Epidermal melanocyte (primary cell): ENCODE measurements at regions not wholly inside any gene's neighbourhood (a gene's known extent, or its start where the extent isn't known, plus 50 kb on each side); places are given as distances from the start of the nearest gene placed in this dataset.

Experiments used
- DNase-seq: peaks from one replicate; pipeline ENCODE4 v3.0.0; 2011; ENCODE audit warnings: low spot score; ENCODE audit not compliant: insufficient read length

DNA sequence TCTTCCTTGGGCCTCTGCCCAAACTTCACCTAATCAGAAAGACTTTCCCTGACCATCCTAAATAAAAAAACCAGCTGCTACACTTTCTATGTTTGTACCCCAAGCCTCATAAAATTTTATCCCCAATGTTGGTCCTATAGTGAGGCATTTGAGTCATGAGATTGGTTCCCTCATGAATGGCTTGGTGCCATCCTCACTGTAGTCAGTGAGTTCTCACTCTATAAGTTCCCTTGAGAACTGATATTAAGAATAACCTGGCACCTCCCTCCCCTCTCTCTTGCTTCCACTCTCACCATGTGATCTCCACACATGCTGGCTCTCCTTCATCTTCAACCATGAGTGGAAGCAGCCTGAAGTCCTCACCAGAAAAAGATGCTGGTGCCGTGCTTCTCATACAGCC, 316.9 kb upstream of the PRDM1 start:
- DNase-seq, result no peak

DNA sequence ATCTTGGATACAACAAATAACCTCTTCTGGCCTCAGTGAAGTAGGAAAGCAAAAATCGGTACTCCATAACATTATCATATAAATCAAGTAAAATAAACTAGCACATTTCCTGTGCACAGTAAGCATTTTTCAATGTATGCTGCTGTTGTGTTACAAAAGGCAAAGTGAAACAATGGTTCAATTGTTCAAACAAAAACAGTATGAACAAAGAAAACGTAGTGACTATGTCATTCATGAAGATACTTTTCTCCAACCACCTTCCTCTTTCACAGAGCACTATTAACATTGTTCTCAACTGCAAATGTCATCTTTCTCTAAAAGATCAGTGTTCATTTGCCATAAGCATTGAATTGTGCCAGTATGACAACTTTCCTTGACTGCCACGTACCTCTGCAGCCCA, 318.6 kb upstream of the PRDM1 start:
- DNase-seq, result no peak

GRCh38 chr6:105765239-105765638, 320.9 kb upstream of the PRDM1 start:
- no peak for DNase-seq

- no peak for DNase-seq
Observed at GRCh38 chr6:105764315-105764714, 321.8 kb upstream of the PRDM1 start.

GRCh38 chr6:105763866-105764265, 322.3 kb upstream of the PRDM1 start:
- no peak for DNase-seq

GRCh38 chr6:105760746-105761145, 325.4 kb upstream of the PRDM1 start:
- DNase-seq, result no peak

GRCh38 chr6:105759946-105760345, 326.2 kb upstream of the PRDM1 start:
- DNase-seq, result no peak

GRCh38 chr6:105759015-105759414, 327.1 kb upstream of the PRDM1 start:
- no peak for DNase-seq

DNA sequence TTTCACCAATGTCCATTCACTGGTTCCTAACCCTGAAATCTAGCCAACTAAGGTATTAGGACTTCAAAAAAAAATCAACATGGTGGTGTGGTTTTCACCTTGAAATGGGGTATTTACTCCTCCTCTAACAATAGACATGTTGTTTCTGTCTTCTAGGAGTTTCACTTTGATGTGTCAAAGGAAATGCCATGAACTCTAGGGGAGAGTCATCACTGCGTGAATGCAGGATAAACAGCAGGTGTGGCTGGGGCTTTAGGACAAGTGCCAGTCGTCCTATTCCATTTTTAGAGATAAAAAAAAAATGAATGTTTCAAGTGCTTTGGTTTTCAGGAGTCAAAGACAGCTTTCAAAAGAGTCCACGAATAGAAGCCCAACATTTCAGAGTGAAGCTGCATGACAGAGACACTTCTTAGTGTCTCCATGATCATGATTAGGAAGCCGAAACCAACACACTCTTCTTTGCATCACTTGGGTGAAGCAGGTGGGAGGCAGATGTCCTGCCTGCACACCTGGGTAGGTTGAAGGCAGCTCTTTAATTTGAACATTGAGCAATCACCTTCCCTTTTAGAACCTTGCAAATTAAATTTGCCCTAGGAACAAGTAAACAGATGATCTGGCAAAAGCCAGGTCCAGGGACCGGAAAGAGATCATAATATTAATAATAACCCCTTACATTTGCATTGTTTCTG, 328.5 kb upstream of the PRDM1 start:
- DNase-seq, result no peak

DNA sequence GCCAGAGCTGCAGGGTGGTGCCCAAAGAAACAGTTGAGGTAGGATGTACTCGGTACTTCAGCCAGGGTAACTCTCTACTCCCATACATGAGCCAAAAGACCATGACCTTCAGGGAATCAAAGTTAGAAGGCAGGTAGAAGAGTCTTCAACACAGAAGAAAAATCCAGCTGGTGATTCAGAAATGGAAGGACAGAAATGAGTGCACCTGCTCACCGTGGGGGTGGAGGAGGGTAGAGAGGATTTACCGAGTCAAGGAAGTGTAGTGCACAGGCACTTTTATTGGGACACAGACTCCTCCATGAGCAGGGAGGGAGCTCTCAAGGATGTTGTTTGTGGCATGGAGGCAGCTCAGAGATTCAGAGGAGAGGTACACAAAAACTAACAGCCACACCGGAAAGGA, 330.3 kb upstream of the PRDM1 start:
- no peak for DNase-seq

DNA sequence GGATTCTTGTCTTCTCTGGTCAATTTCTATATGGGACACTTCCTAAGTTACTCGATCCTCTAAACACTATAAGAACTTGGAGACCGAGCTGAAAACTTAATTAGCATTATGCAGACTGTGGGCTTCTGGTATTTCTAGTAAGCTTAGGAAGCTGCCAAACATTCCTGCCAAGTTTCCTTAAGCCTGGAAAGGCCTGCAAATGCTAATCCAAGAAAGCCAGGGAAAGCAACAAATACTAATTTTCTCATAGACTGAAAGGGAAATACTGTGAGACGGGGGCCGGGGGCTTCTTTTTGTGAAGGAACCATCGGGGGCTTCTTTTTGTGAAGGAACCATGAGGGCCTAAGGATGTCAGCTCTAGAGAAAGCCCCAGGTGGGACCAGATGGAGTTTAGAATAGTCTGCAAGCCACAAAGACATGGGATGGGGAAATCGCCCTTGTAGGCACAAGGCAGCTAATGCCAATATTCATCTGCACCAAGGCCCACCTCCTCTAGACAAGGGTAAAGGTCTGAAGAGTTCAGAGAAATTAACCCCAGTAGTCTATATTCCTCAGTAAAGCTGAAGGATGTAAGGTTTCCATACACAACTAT, 332.4 kb upstream of the PRDM1 start:
- DNase-seq, result no peak

GRCh38 chr6:105753207-105753606, 332.9 kb upstream of the PRDM1 start:
- DNase-seq, result no peak

DNA sequence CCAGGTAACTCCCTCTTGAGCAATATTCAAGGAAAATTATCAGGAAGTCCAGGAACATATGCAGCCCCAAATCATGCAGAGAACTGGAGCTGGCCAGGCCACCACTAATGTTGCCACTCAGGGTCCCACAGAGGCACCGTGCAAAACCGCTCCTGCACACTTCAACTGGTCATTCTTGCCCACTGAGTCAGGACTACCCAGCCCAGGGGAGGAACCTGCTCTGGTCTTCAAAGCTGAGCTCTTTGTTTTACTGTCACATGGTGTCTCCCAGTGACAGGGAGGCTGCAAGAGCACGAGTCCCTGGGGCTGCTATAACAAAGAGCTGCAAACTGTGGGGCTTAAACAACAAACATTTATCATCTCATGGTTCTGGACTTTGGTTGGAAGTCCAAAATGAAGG, 336.0 kb upstream of the PRDM1 start:
- DNase-seq, result no peak

GRCh38 chr6:105748737-105749161, 337.4 kb upstream of the PRDM1 start:
- DNase-seq, result no peak

DNA sequence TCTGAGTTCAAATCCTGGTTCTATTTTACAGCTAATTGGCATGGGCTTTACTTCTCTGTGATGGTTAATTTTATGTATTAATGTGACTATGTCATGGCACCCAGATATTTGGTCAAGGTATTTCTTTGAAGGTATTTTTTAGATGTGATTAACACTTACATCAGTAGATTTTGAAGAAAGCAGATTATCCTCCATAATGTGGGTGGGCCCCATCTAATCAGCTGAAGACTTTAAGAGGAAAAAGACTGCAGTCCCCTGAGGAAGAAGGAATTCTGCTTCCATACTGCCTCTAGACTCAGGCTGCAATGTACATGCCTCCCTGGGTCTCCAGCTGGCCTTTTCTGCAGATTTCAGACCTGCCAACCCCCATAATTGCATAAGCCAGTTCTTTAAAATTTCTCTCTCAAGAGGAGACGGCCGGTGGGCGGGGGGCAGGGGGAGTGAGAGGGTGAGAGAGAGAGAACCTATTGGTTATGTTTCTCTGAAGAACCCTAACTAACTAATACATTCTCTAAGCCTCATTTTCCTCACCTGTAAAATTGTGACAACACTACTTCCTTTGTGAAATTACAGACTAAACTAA, 338.2 kb upstream of the PRDM1 start:
- no peak for DNase-seq

GRCh38 chr6:105746509-105746908, 339.6 kb upstream of the PRDM1 start:
- no peak for DNase-seq

- no peak for DNase-seq
Observed at GRCh38 chr6:105746130-105746505, 340.0 kb upstream of the PRDM1 start.

- no peak for DNase-seq
Observed at GRCh38 chr6:105745464-105746129, 340.5 kb upstream of the PRDM1 start.

DNA sequence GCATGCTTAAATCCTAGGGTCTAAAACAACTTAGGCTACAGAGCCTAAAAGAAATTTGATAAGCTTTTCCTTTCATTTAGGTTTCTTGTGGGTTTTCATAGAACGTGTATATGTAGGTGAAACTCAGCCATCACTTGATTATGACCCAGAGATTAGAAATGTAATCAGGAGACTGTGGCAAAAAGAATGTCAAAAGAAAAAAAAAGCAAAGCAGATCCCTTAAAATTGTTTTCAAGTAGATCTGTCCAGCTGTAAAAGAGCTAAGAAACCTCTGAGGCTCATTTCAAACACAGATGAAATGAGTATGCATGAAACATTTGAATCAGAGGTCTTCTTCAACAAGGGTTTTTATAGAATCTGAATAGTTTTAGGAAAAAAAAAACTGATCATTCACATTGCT, 341.3 kb upstream of the PRDM1 start:
- DNase-seq, result no peak

GRCh38 chr6:105740946-105741645, 338.2 kb upstream of the PREP start:
- DNase-seq, result no peak

GRCh38 chr6:105739764-105740163, 336.9 kb upstream of the PREP start:
- DNase-seq, result no peak
